Gastrocnemius medialis (tissue), 4 donors: ENCODE measurements at regions not wholly inside any gene's neighbourhood (a gene's known extent, or its start where the extent isn't known, plus 50 kb on each side); places are given as distances from the start of the nearest gene placed in this dataset.

Experiments
- POLR2A ChIP-seq, 2 donors: fragments of 450-650 bp; IDR thresholded peaks; one replicate each; pipeline ENCODE4 v1.6.1; 2017; ENCODE audit warnings: antibody characterized with exemption in 2 of 2, mild to moderate bottlenecking in 2 of 2, moderate library complexity in 2 of 2
- TF ChIP-seq, protein P1 (sequence below), 5 experiments: fragments of 450-650 bp in 3 of 5; fragments of 200-600 bp in 2 of 5; sonication (generic) in 2 of 5; IDR thresholded peaks in 4 of 5; conservative IDR thresholded peaks in 1 of 5; 1 replicate in 4 of 5; 2 replicates in 1 of 5; pipeline ENCODE4 v1.5.1; 2016 to 2019; ENCODE audit warnings: antibody characterized with exemption in 5 of 5, mild to moderate bottlenecking in 3 of 5, moderate library complexity in 3 of 5

DNA sequence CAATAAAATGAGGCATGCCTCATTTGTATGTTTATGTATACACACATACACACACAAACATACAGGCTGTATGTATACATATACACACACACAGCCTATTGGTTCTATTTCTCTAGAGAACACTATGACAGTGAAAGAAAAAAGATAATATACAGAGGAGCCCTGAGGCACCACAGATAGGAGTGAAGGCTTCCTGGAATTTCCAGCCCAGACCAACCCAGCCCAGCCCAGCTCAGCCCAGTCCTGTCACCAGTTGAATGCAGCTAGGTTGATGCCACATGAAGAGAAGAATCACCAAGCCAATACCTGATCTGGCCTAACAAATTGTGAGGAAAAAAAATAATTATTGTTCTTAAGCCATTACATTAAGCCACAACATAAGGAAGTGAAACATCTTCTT is 126.9 kb upstream of the PDE4D start:
- no peak for TF ChIP-seq POLR2A (IDR thresholded peaks at IDR 0.05)
- TF ChIP-seq, protein P1, sequence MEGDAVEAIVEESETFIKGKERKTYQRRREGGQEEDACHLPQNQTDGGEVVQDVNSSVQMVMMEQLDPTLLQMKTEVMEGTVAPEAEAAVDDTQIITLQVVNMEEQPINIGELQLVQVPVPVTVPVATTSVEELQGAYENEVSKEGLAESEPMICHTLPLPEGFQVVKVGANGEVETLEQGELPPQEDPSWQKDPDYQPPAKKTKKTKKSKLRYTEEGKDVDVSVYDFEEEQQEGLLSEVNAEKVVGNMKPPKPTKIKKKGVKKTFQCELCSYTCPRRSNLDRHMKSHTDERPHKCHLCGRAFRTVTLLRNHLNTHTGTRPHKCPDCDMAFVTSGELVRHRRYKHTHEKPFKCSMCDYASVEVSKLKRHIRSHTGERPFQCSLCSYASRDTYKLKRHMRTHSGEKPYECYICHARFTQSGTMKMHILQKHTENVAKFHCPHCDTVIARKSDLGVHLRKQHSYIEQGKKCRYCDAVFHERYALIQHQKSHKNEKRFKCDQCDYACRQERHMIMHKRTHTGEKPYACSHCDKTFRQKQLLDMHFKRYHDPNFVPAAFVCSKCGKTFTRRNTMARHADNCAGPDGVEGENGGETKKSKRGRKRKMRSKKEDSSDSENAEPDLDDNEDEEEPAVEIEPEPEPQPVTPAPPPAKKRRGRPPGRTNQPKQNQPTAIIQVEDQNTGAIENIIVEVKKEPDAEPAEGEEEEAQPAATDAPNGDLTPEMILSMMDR (IDR thresholded peaks at IDR 0.05 in 4 of 5, conservative IDR thresholded peaks at IDR 0.05 in 1 of 5) = no peak
